ENCODE measurements at regions not wholly inside any gene's neighbourhood (a gene's known extent, or its start where the extent isn't known, plus 50 kb on each side); places are given as distances from the start of the nearest gene placed in this dataset.
"Not testable (repeated sequence)": the region's sequence is repeated elsewhere in the genome, so short reads cannot be mapped to it uniquely, and the experiment has no call there.

DNA sequence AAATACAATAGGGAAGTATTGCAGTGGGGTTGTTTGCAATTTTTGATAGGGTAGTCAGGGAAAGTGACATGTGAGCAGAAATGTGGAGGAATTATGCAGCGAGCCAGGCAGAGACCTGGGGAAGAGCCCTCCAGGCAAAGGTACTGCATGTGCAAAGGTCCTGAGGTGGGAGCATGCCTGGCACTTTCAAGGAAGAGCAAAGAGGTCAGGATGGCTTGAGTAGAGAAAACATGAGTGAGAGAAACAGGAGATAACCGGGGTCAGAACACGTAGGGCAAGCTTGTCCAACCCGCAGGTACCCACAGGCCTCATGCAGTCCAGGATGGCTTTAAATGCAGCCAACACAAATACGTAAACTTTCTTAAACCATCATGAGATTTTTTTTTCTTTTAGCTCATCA, 71.0 kb downstream of the COQ2 start:
- no peak for DNase-seq

DNA sequence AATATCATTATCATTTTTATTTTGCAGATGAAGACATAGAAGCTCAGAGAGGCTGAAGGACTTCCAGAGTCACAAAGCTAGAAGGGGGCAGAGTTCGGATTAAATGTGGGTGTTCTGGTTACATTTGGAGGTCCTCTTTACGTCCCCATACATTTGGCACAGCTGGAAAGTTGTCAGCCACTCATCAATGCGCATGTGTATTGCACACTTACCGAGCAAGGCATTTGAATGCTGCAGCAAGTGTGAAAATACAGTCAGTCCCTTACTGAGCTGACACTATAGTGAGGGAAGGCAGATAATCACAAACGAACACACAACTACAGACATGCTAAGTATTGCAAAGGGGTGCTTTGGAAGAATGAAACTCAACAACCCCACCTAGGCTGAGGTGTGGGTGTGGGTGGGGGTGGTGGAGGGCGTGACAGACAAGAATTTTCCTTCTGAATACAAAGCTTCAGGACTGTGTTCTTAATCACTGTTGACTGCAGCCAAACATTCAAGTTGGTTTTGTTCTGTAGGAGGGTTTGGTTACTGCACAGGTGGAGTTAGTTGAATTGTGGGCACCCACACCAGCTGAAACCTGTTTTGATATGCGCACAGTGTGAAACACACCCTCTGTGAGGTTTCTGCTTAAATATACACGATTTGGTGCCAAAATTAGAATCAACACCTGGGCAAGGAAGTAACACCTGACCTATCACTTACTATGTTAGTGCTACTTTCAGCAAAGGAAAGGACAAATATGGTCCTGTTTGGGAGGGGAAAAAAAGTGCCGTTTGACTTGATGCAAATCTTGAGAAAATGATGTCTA, 72.4 kb downstream of the COQ2 start:
- DNase-seq, result peak; percentile 26

DNA sequence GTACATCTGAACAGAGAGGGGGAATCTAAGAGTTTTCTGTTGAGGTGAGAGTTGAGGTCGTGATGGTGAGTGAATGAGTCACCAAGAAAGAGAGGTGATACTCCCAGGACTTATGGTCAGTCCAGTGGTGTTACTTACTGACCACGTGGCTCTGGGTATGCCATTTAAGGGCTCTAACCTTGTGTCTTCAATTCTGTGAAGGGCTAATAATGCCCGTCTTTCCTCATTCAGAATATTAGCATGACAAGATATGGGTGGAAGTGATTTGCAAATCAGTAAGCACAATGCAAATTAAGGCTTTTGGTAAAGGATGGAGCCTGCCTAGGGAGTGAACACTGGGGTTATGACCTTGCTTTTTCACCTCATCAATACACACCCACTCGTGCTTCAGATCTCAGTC, 75.2 kb downstream of the COQ2 start:
- DNase-seq, result no peak

DNA sequence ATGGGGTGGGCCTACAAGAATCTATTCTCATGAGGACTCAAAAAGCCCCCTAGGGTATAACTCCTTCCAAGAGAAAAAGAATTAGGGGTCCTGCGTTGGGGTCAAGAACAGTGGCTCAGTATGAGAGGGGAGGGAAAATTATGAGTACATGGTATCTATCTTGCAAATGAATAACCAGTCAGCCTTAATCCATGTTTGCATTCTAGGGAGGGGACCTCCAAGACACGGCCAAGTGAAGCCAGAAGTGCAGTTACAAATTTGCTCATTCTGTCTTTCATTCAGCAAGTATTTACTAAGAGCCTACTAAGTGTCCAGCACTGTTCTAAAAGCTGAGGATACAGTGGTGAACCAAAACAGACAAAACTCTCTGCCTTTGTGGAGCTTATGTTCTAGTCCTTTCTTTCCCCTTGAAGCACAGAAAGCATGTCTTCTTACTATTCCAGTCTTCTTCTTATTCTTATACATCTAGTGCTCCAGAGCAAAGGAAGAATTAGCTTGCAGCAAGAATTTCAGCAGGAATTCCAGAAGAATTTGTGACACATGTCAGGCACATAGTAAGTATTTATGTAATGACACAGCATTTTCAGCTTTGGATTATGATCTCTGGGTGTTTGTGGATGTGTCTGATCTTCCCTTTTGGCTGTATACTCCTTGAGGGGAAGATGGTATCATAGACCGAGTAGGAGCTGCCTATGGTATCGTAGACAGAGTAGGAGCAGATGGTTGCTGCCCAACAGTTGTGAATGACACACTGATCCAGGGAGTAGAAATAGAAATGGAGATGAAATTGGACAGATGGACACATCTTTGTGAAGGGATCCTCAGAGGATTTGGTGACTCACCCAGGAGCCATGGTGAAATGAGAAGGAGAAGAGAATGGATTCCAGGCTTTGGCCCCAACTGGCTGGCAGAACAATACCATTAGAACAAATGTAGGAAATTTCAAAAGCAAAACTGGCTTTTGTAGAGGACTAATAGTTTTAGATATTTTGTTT, 75.9 kb downstream of the COQ2 start:
- DNase-seq, result no peak

DNA sequence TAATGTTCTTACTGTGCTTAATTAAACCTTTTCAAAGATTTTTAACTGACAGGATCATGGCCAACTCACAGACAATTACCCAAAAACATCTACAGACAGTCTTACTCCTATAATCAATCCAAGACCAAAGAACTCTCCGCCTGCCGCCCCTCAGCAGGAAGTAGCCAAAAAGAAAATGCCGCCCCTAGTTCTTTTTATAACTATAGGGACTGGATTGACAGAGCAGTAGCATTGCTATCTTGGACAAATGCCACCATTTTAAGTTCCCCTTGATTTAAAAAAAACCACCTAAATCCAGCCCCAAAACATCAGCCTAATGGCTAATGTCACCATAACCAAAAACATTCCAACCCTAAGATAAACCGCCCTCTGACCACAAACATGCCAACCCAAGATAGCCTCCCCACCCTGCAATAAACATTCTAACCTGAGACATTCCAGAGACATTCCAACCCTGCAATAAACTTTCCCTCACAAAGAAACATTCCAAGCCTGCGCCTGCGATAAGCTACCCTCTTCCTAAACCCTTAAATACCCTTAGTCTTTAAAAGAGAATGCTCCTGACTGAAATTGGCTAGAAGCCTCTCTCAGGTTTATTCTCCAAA, 77.0 kb downstream of the COQ2 start:
- no peak for DNase-seq

DNA sequence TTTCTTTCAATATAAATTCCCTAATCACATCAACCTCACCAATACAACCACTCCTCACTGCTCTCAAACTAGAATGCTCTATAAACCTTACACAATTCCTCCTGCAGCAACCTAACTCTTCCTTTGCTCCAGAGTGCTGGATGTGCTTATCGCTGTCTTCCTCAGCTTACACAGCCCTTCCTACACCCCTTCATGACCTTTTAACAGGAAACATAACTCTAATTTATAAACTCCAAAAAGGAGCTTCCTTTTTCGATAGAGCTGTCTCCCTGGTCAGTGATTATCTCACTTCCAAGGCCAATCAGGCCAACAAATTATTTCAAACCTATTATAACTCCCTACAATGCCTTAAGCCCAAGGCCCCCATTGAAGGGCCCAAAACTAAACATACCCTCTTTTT, 78.8 kb downstream of the COQ2 start:
- no peak for DNase-seq

DNA sequence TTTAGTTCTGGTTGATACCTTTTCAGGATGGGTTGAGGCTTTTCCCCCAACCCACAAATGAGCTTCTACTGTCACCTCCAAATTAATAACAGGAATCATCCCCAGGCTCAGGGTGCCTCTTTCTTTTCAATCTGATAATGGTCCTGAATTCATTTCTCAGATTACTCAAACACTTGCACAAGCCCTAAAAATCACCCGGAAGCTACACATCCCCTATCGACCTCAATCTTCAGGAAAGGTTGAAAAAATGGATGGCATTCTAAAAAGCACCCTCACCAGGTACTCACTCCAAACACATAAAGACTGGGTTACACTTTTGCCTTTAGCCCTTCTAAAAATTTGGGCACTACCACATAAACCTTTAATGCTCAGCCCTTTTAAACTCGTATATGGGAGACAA, 79.9 kb downstream of the COQ2 start:
- DNase-seq, result no peak

DNA sequence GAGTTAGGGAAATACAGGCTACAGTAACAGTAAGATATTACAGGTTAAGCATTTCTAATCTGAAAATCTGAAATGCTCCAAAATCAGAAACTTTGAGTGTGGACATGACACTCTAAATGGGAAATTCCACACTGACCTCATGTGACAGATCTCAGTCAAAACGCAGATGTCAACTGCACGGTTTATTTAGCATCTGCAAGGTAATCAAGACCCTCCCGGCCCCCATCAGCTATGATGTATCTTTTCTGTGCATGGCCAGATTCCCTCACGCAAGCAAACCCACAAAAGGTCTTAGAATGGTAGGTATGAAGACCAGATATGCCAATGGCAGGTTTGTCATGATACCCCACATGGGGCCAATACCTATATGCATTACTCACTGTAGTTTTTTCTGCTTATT, 82.8 kb downstream of the COQ2 start:
- DNase-seq, result no peak

DNA sequence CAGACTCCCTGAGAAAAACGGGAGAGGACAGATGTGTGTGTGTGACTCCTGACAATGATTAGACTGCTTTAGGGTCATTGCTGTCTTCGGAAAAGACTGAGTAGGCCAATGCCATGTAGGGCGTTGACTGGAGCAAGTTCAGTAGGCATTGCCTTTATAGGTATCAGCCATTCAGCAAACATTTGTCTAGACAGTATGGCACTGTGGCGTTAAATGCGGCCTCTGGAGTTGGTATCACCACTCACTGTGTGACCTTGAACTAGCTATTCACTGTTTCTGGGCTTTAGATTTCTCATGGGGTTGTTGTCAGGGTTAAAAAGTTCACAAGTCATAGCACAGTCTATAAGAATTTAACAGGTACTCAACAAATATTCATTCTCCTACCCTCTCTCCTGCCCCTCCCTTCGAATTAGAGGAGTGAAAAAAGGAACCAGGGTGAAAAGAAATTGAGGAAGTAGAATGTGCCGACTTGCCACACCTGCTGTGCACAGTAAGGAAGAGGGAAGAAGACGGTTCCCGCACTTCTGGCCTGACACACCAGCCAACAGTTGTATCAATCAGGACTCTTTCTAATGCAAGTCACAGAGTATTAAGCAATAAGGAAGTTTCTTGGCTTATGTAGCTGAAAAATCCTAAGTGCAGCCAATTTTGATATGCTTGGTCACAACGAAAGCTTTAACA, 83.2 kb upstream of the PLAC8 start:
- no peak for DNase-seq

DNA sequence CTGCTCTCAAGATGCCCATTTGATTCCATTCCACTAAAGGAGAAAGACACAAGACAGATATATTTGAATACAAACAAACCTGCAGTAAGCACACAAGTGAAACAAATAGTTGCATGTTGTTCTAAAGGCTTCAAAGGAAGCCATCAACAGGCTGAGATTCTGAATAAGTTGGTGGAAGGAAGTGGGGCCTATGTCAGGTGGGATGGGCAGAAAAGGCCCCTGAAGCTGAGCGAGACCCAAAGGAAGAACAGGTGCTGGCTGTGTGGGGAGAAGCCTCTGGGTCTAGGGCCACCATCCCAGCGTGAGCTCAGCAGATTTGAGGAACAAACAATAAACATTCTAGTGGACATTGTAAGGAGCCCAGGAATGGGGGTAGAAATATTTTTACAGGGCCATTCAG, 82.4 kb upstream of the PLAC8 start:
- no peak for DNase-seq

DNA sequence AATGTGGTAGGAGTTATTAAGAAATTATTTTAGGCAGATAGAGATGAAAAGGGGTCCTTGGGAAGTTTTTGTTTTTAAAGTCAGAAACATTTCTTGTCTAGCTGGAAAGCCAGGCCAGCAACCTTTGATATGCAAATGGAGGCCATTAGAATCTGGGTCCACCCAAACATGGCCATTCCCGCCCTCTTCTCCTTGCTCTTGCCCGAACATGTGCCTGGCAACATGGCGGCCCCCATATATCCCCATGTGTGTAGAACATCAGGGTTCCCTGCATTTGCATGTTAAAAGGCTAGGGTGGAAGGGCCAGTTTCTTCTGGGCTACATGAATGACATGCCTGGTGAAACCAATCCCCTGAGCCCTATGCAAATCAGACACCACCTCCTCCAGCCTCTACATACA, 80.7 kb upstream of the PLAC8 start:
- DNase-seq, result no peak

DNA sequence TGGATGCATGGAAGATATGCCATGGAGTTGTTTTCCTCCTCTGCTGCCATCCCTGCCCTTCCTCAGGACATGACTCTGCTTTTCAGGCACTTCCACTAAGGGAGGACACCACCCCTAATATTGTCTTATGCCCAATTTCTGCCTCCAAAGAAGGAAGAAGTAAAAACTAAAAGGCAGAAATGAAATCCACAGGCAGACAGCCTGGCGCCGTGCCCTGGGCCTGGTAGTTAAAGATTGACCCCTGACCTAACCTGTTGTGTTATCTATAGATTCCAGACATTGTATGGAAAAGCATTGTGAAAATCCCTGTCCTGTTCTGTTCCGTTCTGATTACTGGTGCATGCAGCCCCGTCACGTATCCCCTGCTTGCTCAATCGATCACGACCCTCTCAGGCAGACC, 80.1 kb upstream of the PLAC8 start:
- not testable (repeated sequence) for DNase-seq

DNA sequence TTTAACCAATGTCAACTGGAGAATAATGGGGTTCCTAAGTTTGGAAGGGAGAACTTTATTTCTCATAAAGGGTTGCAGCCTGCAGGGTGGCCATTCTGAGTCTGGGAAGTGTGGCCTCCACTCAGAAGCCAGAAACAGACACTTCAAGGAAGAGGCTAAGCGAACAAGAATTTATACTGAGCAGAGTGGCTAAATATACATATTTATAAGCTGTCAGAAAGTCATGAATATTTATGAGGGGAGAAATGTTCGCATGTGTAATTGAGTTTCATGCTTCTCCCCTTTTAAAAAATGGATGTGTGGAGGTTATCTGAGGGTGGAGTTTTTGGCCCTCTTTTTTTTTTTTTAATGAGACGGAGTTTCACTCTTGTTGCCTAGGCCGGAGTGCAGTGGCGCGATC, 78.1 kb upstream of the PLAC8 start:
- no peak for DNase-seq

DNA sequence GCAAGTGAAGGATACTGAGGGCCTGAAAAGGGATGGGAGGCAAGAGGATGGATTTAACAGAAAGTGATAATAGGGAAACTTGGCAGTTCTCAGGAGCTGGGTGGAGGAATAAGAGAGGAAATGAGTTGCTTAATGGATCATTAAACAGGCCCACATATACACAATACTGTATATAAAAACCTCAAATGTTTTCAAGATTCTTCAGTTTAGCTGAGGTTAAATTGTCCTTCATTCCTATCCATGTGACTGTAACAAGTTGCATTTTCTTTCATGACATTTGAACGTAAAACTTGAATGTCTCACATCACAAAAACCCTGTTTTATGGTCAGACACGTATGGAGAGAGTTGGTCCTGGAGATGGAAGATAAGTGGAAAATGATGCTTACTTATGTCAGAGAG, 76.5 kb upstream of the PLAC8 start:
- no peak for DNase-seq

DNA sequence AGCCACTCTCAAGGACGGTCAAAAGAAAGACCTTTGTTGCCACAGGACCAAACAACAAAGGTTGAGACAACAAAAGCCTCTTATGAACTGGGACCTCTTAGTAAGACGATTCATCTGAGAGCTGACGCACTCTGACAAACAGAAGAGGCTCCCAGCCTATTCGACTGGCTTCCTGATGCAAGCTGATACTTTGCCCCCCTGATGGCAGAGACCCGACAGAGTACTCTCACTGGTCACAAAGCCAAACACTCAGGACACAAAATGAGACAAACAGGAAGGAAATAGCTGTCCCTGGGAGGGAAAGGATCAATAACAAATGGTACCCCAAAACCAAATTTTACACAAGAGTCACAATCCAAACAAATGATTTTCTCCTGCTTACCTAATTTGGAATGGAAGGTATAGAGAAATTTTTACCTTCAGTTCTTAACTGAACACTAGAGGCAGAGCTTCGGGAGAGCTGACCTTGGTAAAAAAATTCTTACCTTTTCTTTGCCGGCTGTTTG, 75.2 kb upstream of the PLAC8 start:
- no peak for DNase-seq

DNA sequence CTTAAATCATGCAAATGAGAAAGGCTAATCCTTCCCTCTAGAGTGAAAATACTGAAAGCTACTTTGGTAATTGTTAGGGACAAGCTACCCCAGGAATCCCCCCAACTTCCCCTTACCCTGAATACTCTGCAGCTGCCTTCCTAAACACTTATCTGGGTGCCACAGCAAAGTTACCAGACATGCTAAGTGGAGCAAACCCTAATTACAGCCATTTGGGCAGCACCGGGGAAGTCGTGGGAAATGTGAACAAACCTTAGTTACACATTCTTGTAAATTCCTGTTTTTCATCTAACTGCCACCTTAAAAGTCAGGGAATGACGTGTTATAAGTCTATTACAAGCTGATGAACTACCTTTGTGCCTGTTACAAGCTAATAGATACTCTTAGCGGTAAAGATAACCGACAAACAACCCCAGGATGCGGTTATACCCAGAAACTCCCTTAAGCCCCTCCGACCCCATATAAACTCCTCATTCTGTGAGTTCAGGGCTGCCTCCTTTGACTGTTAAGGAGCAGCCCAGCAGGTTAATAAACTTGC, 66.0 kb upstream of the PLAC8 start:
- DNase-seq, result no peak

DNA sequence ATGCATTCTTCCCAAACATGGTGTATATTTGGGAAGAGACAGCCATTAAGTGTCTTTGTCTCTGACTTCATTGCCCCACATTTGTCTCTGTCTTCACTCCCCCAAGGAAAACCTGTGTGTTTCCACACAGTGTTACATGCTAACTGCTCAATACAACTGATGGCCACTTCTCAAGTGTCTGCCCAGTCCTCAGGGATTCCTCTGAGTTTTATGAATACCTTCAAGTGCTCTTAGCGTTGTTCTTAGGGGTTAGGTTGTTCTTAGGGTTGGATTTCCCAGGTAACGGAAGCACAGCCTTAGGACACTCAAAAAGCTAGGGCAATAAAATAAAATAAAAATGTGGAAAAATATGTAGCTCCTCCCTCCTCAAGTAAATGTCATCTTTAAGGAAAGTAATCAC, 64.7 kb upstream of the PLAC8 start:
- DNase-seq, result no peak

DNA sequence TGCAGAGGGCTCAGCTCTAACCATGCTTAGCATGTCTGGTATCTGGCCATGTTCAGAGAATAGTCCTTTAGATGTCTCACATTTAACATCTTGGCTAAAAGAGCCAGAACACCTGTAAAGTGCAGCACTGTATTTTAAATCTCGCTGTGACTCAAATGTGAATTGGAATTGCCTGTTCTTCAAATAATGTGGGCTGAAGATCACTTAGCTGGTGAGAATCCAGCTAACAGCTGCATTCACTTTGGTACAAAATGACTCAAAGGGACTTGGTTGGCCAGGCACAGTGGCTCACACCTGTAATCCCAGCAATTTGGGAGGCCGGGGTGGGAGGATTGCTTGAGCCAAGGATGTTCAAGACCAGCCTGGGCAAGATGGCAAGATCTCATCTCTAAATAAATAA, 63.5 kb upstream of the PLAC8 start:
- no peak for DNase-seq

DNA sequence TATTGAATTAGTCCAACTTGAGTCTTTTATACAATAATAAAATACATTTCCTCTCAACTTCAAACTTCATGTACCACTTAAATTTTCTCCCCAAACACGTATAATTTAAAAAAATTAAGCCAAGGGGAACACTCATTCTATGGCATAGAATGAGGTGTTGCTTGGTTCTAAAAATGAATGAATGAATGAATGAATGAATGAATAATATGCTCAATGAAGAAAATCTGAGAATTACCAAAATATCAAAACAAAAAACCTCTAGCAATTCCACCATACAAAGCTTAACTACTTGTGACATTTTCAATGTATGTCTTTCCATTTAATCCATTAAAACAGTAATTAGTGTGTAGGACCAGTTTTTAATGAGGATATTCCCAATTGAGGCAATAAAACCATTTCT, 62.7 kb upstream of the PLAC8 start:
- no peak for DNase-seq

DNA sequence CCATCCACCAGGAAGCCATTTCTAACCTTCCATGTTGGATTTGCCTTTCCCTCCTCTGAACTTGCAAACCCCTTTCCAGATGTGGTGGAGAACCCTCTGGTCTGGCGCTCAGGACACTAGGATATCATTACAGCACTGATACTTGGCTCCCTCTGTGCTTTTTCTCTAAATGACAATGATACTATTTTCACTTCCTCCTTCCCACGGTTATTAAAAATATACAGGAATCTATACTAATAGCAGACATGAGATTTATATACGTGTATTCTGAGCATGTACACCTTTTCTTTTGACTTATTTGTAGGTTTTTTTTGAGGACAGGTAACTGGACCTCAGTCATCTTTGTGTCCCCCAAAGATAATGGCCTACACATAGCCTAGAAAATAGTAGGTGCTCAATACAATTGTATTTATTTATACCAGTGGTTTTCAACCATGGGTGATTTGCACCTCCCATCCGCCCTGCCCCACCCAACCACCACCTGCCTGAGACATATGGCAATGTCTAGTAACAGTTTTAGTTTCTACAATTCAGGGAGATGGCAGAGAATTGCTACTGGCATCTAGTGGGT, 60.4 kb upstream of the PLAC8 start:
- DNase-seq, result no peak

DNA sequence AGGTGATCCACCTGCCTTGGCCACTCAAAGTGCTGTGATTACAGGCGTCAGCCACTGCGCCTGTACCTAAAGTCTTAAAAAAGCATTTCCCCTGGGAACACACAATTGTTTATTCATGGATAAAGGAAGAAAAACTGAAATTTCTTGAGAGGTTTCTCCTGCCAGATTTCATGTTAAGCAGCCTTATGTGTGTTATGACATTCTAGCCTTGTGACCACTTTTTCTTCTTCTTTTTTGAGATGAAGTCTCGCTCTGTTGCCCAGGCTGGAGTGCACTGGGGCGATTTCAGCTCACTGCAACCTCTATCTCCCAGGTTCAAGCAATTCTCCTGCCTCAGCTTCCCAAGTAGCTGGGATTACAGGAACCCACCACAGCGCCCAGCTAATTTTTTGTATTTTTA, 57.8 kb upstream of the PLAC8 start:
- DNase-seq, result no peak

DNA sequence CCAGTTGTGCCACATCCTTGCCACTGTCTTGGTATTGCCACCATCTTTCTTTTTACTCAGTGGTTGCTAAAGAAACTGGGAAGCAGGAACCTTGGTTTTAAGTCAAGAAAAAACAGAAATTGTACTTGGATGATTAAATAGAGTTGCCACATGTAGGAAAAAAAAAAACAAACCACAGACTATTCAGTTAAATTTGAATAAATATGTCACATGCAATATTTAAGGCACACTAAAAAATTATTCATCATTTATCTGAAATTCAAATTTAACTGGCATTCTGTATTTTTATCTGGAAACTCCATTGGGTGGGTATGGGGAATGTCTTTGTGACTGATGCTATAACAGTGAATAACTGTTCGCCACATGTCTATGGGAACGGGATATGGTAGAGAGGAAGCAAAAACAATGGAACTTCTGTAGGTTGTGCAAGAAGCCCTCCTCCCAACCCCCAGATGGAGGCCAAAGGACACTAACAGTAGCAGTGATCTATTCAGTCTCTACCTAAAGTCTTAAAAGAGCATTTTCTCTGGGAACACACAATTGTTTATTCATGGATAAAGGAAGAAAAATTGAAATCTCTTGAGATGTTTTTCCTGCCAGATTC, 57.0 kb upstream of the PLAC8 start:
- DNase-seq, result no peak

Data from T-helper 9 cell (primary cell).